B cell (primary cell): ENCODE measurements at regions not wholly inside any gene's neighbourhood (a gene's known extent, or its start where the extent isn't known, plus 50 kb on each side); places are given as distances from the start of the nearest gene placed in this dataset.

Experiments
- CTCF ChIP-seq: fragments of 200-600 bp; IDR thresholded peaks from one replicate; pipeline ENCODE4 v1.8.0; 2022; ENCODE audit warnings: antibody characterized with exemption, mild to moderate bottlenecking
- EZH2 ChIP-seq: IDR thresholded peaks from 2 replicates; pipeline ENCODE4 v1.6.1; 2012; ENCODE audit warnings: borderline replicate concordance, low read depth, mild to moderate bottlenecking, moderate library complexity, low read length; ENCODE audit not compliant: insufficient read depth, poor library complexity, severe bottlenecking

- TF ChIP-seq CTCF (no peak), EZH2 (no peak)
Observed at GRCh38 chr18:2150566-2150965, 420.7 kb downstream of the METTL4 start.
